ENCODE measurements at regions not wholly inside any gene's neighbourhood (a gene's known extent, or its start where the extent isn't known, plus 50 kb on each side); places are given as distances from the start of the nearest gene placed in this dataset.

DNA sequence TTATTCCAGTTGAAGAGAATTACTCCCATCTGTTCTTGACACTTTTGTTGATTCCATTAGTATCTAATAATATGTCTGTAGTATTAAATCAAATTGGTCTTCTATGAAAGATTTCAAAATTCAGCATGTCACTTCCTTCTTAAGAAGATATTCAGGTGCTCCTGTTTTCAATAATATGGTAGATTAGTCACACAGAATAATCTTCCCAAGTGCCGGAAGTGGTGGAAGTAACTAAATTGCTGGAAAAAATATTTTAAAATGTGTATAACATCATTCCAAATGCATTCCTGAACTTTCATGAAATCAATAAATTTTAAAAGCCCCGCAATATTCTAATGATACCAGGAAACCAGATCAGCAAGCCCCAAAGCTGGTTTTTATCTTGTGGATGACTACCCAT is 281.3 kb downstream of the EPM2A start:
- Histone ChIP-seq H3K14ac (ENCODE audit: insufficient read depth, low read length) (no peak overlapping the region), H2BK20ac (ENCODE audit: low read depth, low read length, poor library complexity, severe bottlenecking) (no peak overlapping the region), H3K4me2 (ENCODE audit: insufficient read depth, insufficient read length, low read length) (no peak overlapping the region), H2BK5ac (ENCODE audit: insufficient read length, low read length) (no peak overlapping the region), H3K27ac (ENCODE audit: insufficient read length, low read depth, low read length) (no peak overlapping the region), H3K56ac (ENCODE audit: insufficient read length, low read depth, low read length) (no peak overlapping the region), H2BK12ac (ENCODE audit: insufficient read length, low read depth, low read length) (no peak overlapping the region), H3K9me3 (ENCODE audit: control insufficient read depth, low read depth, low read length) (no peaks in the 10 kb centered on the region), H3T11ph (ENCODE audit: low read length) (no peak overlapping the region), H3K23ac (ENCODE audit: insufficient read length, low read depth, low read length) (no peak overlapping the region), H4K5ac (ENCODE audit: insufficient read length, low read depth, low read length) (no peak overlapping the region), H4K8ac (replicated peaks; ENCODE audit: insufficient read length, low read depth, low read length) (no peak overlapping the region), H2BK120ac (ENCODE audit: low read depth, low read length, poor library complexity, severe bottlenecking) (no peak overlapping the region), H3K79me1 (ENCODE audit: insufficient read depth, low read depth, low read length, poor library complexity, severe bottlenecking) (no peaks in the 10 kb centered on the region), H3K79me2 (ENCODE audit: insufficient read depth, low read length) (no peaks in the 10 kb centered on the region), H3K4me1 (ENCODE audit: insufficient read depth, low read length) (no peaks in the 10 kb centered on the region), H3K9ac (ENCODE audit: extremely low read depth, insufficient read length, low read length) (no peak overlapping the region), H3K23me2 (ENCODE audit: insufficient read length, low read depth, low read length, poor library complexity, severe bottlenecking) (no peaks in the 10 kb centered on the region), H2AFZ (ENCODE audit: low read length) (no peak overlapping the region), H3K27me3 (ENCODE audit: insufficient read depth, low read length) (no peaks in the 10 kb centered on the region), H2BK15ac (ENCODE audit: low read depth, low read length) (no peak overlapping the region), H4K91ac (ENCODE audit: insufficient read length, low read depth, low read length) (no peak overlapping the region), H3K4ac (ENCODE audit: low read depth, low read length) (no peak overlapping the region), H3K18ac (ENCODE audit: insufficient read length, low read depth, low read length) (no peak overlapping the region), H4K20me1 (ENCODE audit: control insufficient read depth, insufficient read depth, insufficient read length) (no peaks in the 10 kb centered on the region), H2AK5ac (ENCODE audit: insufficient read length, low read length) (no peak overlapping the region)
- peaks cover 3% of the 10 kb centered on the region in 2 experiments; a peak in 1 of 4 replicates for H3K4me1 Mint-ChIP-seq
- H3K36me3 Mint-ChIP-seq (ENCODE audit: insufficient read depth in 1 of 3, low read depth in 3 of 3), result no peaks in the 10 kb centered on the region
- H3K9me3 Mint-ChIP-seq, result no peaks in the 10 kb centered on the region
- no CpG with 5 or more reads among the region's 2 CpGs for WGBS (ENCODE audit: extremely low coverage, insufficient read length, low lambda C conversion rate)
- no peaks in the 10 kb centered on the region for H3K27me3 Mint-ChIP-seq (ENCODE audit: low read depth)
- DNase-seq, result no peak
- TF ChIP-seq, protein P1, sequence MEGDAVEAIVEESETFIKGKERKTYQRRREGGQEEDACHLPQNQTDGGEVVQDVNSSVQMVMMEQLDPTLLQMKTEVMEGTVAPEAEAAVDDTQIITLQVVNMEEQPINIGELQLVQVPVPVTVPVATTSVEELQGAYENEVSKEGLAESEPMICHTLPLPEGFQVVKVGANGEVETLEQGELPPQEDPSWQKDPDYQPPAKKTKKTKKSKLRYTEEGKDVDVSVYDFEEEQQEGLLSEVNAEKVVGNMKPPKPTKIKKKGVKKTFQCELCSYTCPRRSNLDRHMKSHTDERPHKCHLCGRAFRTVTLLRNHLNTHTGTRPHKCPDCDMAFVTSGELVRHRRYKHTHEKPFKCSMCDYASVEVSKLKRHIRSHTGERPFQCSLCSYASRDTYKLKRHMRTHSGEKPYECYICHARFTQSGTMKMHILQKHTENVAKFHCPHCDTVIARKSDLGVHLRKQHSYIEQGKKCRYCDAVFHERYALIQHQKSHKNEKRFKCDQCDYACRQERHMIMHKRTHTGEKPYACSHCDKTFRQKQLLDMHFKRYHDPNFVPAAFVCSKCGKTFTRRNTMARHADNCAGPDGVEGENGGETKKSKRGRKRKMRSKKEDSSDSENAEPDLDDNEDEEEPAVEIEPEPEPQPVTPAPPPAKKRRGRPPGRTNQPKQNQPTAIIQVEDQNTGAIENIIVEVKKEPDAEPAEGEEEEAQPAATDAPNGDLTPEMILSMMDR (conservative IDR thresholded peaks at IDR 0.05), result no peak
- no peak overlapping the region for H3K27ac Mint-ChIP-seq
- no peak overlapping the region for H3K4me3 Mint-ChIP-seq

Data from H9 (cell line).